Activated naive CD4-positive, alpha-beta T cell (primary cell): ENCODE measurements at regions not wholly inside any gene's neighbourhood (a gene's known extent, or its start where the extent isn't known, plus 50 kb on each side); places are given as distances from the start of the nearest gene placed in this dataset.
"Not testable (repeated sequence)": the region's sequence is repeated elsewhere in the genome, so short reads cannot be mapped to it uniquely, and the experiment has no call there.

Experiments
- DNase-seq, 4 experiments: peaks; one replicate each; lab custom pipeline; 2025; lab: John Stamatoyannopoulos, UW

GRCh38 chr10:2251631-2252030 lies 514.3 kb upstream of the ADARB2 start:
- no peak for DNase-seq

GRCh38 chr10:2246747-2247146 lies 509.4 kb upstream of the ADARB2 start:
- DNase-seq, result no peak

DNA sequence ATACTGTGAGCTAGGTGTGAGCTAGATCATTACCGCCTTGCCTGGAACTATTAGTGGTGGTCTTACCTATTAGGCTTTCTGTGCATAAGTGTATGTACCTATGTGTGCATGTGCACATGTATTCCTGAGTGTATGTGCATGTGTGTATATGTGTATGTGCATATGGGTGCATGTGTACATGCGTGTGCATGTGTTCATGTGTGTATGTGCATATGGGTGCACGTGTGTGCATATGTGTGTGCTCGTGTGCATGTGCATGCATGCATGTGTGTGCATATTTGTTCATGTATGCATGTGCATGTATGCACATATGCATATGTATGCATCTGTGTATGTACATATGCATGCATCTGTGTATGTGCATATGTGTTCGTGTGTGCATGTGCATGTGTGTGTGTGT lies 508.3 kb upstream of the ADARB2 start:
- no peak for DNase-seq

DNA sequence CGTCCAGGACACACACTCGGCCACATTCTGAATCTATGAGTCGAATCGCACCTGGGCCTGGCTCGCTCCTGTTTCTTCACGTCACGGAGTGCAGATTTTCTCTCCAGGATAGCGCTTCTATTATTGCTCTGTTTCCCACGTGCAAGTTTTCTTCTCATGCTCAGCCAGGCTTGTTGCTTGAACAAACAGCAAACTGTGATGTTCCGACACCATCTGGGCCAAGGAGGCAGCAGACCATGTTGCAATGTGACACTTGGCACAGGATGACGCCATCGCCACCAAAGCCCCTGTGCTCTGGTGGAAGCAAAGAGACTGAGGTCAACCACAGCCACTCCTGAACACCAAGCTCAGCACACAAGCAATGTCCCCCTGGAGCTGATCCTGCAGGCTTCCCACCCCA lies 507.1 kb upstream of the ADARB2 start:
- DNase-seq, result no peak

DNA sequence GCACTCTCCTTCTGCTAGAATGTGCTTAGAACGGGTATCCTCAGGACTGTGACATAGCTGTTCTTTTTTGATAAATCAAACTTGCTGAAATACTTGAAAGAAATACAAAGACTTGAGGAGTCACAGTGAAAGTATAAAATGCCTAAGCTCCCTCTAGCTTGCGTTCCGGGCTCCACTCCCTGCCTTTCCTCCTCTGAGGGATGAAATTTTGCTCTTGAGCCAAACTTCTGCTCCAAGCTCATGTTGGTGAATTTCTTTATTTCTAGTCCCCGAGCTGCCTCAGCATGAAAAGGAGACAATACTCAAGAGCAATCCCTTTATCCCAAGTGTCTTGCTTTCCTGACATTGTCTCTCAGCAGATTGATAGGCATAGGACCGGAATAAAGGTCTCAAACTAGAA lies 499.6 kb upstream of the ADARB2 start:
- DNase-seq, result no peak

DNA sequence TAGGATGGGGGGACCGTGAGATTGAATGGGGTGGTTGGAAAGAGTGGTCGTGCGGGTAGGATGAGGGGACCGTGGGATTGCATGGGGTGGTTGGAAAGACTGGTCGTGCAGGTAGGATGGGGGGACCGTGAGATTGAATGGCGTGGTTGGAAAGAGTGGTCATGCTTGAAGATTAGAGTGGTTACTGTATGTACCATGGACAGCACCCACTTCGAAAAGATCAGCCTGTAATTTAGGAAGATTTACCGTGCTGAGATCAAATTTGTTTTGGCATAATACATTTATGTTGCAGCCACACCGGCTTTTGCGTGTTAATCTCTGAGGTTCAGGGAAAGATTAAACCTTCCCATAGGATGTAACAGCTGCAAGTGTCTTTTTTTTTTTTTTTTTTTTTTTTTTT lies 495.2 kb upstream of the ADARB2 start:
- DNase-seq, result no peak

DNA sequence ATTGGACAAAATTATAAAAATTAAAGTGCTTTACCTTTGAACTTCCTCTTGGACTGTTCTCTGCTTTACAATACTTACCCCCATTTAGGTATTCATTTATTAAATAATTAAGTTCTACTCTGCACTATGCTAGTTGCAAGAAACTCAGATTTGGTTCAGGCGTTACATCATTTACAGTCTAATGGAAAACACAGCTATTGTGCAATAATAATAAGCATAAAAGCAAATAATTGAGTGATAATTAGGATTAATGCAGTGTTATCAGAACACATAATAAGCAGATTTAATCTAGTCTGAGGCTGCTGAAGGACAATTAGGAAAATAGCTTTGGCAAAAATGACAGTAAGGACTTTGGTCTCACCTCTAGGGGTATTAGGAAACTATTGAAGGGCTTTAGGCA lies 493.2 kb upstream of the ADARB2 start:
- no peak for DNase-seq

- no peak for DNase-seq
Observed at GRCh38 chr10:2228320-2228901, 491.1 kb upstream of the ADARB2 start.

DNA sequence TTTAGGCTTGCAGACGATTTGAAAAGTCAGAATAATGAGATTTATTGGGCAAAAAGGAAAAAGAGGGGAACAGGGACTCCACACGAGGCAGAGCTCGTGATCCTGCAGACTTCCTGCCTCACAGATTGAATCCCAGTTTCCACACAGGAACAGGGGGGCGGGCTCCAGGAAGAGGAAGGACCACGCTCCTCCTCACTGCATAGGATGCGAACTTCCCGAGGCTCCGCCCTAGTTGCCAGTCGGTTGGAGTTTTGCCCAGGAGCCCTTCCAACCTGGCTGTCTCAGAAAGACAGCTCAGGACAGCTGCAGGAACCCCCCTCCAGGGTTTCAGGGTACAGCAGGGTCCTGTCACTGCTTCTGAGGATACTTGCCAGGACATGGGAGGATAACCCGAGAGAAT lies 488.3 kb upstream of the ADARB2 start:
- no peak for DNase-seq

DNA sequence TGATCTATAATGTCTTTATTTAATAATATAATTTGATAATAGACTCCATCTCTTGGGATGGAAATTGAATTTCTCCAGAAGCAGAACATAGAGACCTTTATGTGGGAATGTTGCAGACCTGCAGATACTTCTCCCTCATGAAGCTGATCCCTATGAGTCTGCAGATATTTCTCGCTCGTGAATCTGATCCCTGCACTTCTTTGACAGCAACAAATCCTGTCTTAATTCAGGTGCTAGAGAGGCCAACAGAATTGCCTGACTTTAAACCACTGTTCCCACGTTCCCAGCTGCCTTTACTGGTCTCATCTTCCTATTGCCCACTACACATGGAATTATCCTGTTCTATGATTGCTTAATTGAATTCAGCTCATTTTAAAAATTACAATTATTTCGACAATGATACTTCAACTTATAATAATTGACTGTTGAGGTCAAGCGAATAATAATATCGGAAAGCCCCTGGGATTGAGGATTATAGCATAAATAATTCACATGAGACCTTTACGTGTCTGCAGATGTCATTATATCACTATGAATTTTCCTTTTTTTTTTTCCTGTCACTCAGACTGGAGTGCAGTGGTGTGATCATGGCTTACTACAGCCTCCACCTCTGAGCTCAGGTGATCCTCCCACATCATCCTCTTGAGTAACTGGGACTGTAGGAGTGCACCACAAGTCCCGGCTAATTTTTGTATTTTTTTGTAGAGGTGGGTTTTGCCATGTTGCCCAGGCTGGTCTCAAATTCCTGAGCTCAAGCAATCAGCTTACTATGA lies 486.4 kb upstream of the ADARB2 start:
- no peak for DNase-seq

- no peak for DNase-seq
Observed at GRCh38 chr10:2222631-2223030, 485.3 kb upstream of the ADARB2 start.

DNA sequence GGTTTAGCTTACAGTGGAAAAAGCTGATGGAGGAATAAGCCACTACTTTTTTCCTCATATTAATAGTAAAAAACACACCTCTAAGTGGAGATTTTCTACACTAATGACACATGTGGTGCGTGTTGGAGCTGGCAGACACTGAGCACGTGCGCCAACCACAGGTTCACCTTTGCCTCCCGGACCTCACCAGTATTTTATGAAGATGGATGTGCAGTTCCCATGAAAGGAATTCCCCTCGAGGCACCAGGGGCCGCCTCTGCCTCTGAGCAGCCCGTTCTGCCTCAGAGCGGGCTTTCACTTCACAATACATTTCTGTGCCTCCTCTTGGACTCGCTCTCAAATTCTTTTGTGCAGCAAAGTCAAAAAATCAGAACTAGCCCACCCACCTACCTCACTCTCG lies 477.5 kb upstream of the ADARB2 start:
- DNase-seq, result no peak

- no peak for DNase-seq
Observed at GRCh38 chr10:2214092-2214491, 476.8 kb upstream of the ADARB2 start.

DNA sequence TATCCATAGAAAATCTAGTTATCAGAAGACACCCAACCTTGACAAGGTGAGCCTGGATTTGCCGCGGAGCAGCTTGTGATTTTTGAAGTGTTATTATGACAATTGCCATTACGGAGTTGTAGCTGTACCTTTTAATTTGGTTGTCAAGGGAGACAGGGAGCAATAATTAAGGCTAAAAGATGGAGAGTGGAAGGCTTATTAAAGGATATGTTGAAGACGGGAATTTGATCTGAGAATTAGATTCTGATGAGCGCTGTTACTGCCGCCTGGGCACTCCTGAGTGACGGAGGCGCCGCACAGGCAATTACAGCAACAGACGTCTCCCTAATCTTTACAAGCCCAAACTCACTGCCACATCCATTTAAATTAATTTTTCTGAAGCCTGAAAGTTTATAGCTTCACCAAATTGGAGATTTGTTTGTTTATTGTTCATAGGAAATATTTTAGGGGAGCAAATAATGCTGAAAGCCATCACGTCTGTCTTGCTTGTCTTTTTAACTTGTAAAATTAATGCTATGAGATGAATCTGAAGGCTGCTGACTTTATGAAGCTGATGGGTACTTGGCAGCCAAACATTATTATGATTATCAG lies 475.0 kb upstream of the ADARB2 start:
- no peak for DNase-seq

GRCh38 chr10:2210088-2210487 lies 472.8 kb upstream of the ADARB2 start:
- DNase-seq, result no peak

DNA sequence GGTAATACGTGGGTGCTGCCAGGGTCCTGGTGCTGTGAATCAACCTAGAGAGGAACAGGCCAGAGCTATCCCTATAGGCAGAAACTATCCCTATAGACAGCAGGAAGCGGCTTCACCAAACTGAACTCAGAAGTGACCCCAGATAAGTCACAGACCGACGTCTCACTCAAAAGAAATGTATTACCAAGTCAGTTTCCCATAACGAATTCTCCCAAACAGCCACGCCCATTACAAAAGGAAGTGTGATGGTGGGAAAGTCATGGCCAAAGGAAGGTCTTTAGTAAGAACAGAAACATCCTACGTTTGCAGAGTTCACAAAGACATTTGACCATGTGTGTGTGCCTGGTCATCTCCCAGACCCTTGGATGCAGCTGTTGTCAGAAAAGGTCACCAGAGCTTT lies 470.8 kb upstream of the ADARB2 start:
- DNase-seq, result no peak

GRCh38 chr10:2207246-2207922 lies 470.1 kb upstream of the ADARB2 start:
- DNase-seq, result no peak

DNA sequence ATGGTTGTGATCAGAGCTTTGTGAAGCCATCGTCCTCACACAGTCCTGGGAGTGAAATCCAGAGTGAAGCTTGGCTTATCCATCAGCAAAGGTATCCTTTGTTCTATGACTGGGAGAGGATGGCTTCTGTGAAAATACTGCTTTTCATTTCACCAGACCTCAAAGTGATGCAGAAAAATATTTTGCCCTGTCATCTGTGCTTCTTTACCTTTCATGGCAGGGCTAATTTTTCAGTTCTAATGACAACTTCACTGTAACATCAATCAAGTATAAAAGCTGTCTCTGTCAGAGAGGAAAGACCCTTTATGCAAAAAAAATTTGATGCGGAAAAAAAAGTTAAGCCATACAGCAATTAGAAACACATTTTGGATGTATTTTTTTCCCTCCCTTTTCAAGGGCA lies 468.1 kb upstream of the ADARB2 start:
- no peak for DNase-seq

- no peak for DNase-seq
Observed at GRCh38 chr10:2202401-2202800, 465.1 kb upstream of the ADARB2 start.

GRCh38 chr10:2201534-2202099 lies 464.3 kb upstream of the ADARB2 start:
- DNase-seq, result no peak

DNA sequence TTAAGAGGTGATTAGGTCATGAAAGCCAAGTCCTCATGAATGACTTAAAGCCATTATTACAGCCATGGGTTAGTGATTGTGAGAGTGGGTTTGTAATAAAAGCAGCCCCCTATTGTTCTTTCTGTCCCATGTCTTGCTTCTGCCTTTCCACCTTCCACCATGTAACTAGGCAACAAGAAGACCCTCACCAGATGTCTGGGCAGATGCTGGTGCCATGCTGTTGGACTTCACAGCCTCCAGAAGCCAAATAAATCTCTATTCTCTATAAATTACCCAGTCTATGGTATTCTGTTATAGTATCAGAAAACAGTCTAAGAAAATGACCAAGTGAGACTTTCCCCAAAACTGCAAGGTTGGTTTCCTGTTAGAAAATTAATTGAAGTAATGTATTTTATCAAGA lies 460.3 kb upstream of the ADARB2 start:
- no peak for DNase-seq

GRCh38 chr10:2196272-2196671 lies 458.9 kb upstream of the ADARB2 start:
- DNase-seq, result no peak

DNA sequence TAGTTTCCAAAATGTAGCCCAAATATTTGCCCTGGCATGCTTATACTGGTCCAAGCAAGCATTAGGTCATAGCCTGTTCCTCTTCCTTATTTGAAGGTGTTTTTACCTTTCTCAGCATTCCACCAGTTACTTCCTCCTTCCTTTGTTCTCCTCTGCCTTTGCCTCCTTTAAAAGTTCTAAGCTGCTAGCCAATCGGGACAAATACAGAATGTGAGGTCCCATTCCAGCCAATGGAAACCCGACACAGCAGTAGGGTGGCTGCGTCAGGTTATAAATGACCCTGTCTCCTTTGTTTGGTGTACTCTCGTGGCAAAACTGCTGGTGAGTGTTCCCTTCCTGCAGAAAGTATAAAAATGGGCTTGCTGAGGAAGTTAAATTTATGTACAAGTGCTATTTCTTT lies 452.0 kb upstream of the ADARB2 start:
- DNase-seq, result not testable (repeated sequence)
